ENCODE measurements at regions not wholly inside any gene's neighbourhood (a gene's known extent, or its start where the extent isn't known, plus 50 kb on each side); places are given as distances from the start of the nearest gene placed in this dataset.

GRCh38 chr2:120611961-120612360, 123.7 kb upstream of the GLI2 start:
- Histone ChIP-seq H2AFZ (ENCODE audit: insufficient read depth, low read depth, low read length, poor library complexity, severe bottlenecking) (no peak overlapping the region), H3K9ac (ENCODE audit: low read length) (no peak overlapping the region), H3K4me2 (replicated peaks; ENCODE audit: low read depth, low read length, poor library complexity, severe bottlenecking) (no peak overlapping the region), H3K27ac (ENCODE audit: low read length in 2 of 2) (no peak overlapping the region), H3K27me3 (replicated peaks in 1 of 4; ENCODE audit: control extremely low read depth in 1 of 4, control insufficient read depth in 3 of 4, insufficient read depth in 4 of 4, low read length in 3 of 4) (peaks cover 0 to 2% (median 0%) of the 10 kb centered on the region in 4 experiments), H4K20me1 (ENCODE audit: control insufficient read depth, insufficient read depth, low read length, poor library complexity, severe bottlenecking) (no peaks in the 10 kb centered on the region), H3K36me3 (replicated peaks in 1 of 2; ENCODE audit: control extremely low read depth in 1 of 2, control insufficient read depth in 1 of 2, extremely low read depth in 1 of 2, insufficient read depth in 2 of 2, low read length in 1 of 2) (no peaks in the 10 kb centered on the region), H3K79me2 (ENCODE audit: control insufficient read depth, insufficient read depth, low read length) (no peaks in the 10 kb centered on the region), H3K4me1 (ENCODE audit: control insufficient read depth in 2 of 2, insufficient read depth in 2 of 2, low read length in 2 of 2) (no peaks in the 10 kb centered on the region), H3K4me3 (ENCODE audit: control extremely low read depth in 1 of 5, extremely low read depth in 1 of 5, insufficient read depth in 1 of 5, low read depth in 2 of 5, low read length in 4 of 5) (no peak overlapping the region), H3K9me3 (ENCODE audit: control extremely low read depth in 1 of 3, control insufficient read depth in 2 of 3, insufficient read depth in 1 of 3, low read length in 2 of 3) (no peaks in the 10 kb centered on the region)
- ChIA-PET POLR2A (no interaction called here), CTCF (no interaction called here)
- Mint-ChIP-seq H3K27me3 (no peaks in the 10 kb centered on the region), H3K9me3 (ENCODE audit: insufficient read depth) (no peaks in the 10 kb centered on the region), H3K4me1 (no peaks in the 10 kb centered on the region), H3K4me3 (no peak overlapping the region), H3K27ac (no peak overlapping the region)
- intact Hi-C loops (cut with micrococcal nuclease) = no loop called here
- DNase-seq (no peak), ATAC-seq (ENCODE audit: low read depth) (no peak)
- TF ChIP-seq EZH2 (IDR thresholded peaks at IDR 0.05; ENCODE audit: borderline replicate concordance, insufficient read depth, low read depth, low read length, poor library complexity, severe bottlenecking) = no peak
- TF ChIP-seq CTCF (IDR thresholded peaks at IDR 0.05) = no peak
- 91% methylated on average over 13 of the region's 13 CpGs for WGBS (ENCODE audit: insufficient coverage)

- ATAC-seq (ENCODE audit: low read depth) = no peak
- intact Hi-C loops (cut with micrococcal nuclease) = no loop called here
Measured at GRCh38 chr2:120612471-120612870, 123.2 kb upstream of the GLI2 start.

More at GRCh38 chr2:120612471-120612870, 123.2 kb upstream of the GLI2 start:
- H3K4me2 ChIP-seq (replicated peaks; ENCODE audit: low read depth, low read length, poor library complexity, severe bottlenecking) = no peak overlapping the region
- no peak for TF ChIP-seq CTCF (IDR thresholded peaks at IDR 0.05)
- no peak for TF ChIP-seq EZH2 (IDR thresholded peaks at IDR 0.05; ENCODE audit: borderline replicate concordance, insufficient read depth, low read depth, low read length, poor library complexity, severe bottlenecking)
- Mint-ChIP-seq H3K27ac (no peak overlapping the region), H3K9me3 (ENCODE audit: insufficient read depth) (no peaks in the 10 kb centered on the region), H3K27me3 (no peaks in the 10 kb centered on the region), H3K4me3 (no peak overlapping the region), H3K4me1 (no peaks in the 10 kb centered on the region)
- no peak overlapping the region for H2AFZ ChIP-seq (ENCODE audit: insufficient read depth, low read depth, low read length, poor library complexity, severe bottlenecking)
- no peaks in the 10 kb centered on the region for H3K79me2 ChIP-seq (ENCODE audit: control insufficient read depth, insufficient read depth, low read length)
- H3K9me3 ChIP-seq (ENCODE audit: control extremely low read depth in 1 of 3, control insufficient read depth in 2 of 3, insufficient read depth in 1 of 3, low read length in 2 of 3) = no peaks in the 10 kb centered on the region
- peaks cover 0 to 2% (median 0%) of the 10 kb centered on the region in 4 experiments for H3K27me3 ChIP-seq (replicated peaks in 1 of 4; ENCODE audit: control extremely low read depth in 1 of 4, control insufficient read depth in 3 of 4, insufficient read depth in 4 of 4, low read length in 3 of 4)
- ChIA-PET POLR2A (no interaction called here), CTCF (no interaction called here)
- H4K20me1 ChIP-seq (ENCODE audit: control insufficient read depth, insufficient read depth, low read length, poor library complexity, severe bottlenecking) = no peaks in the 10 kb centered on the region
- no peak overlapping the region for H3K27ac ChIP-seq (ENCODE audit: low read length in 2 of 2)
- no peak overlapping the region for H3K4me3 ChIP-seq (ENCODE audit: control extremely low read depth in 1 of 5, extremely low read depth in 1 of 5, insufficient read depth in 1 of 5, low read depth in 2 of 5, low read length in 4 of 5)
- no peak overlapping the region for H3K9ac ChIP-seq (ENCODE audit: low read length)
- H3K36me3 ChIP-seq (replicated peaks in 1 of 2; ENCODE audit: control extremely low read depth in 1 of 2, control insufficient read depth in 1 of 2, extremely low read depth in 1 of 2, insufficient read depth in 2 of 2, low read length in 1 of 2) = no peaks in the 10 kb centered on the region
- H3K4me1 ChIP-seq (ENCODE audit: control insufficient read depth in 2 of 2, insufficient read depth in 2 of 2, low read length in 2 of 2) = no peaks in the 10 kb centered on the region
- WGBS (ENCODE audit: insufficient coverage) = 92% methylated on average over 7 of the region's 7 CpGs
- DNase-seq = no peak

Measured in B cell (primary cell).